ENCODE measurements at regions not wholly inside any gene's neighbourhood (a gene's known extent, or its start where the extent isn't known, plus 50 kb on each side); places are given as distances from the start of the nearest gene placed in this dataset.
"Not testable (repeated sequence)": the region's sequence is repeated elsewhere in the genome, so short reads cannot be mapped to it uniquely, and the experiment has no call there.

DNA sequence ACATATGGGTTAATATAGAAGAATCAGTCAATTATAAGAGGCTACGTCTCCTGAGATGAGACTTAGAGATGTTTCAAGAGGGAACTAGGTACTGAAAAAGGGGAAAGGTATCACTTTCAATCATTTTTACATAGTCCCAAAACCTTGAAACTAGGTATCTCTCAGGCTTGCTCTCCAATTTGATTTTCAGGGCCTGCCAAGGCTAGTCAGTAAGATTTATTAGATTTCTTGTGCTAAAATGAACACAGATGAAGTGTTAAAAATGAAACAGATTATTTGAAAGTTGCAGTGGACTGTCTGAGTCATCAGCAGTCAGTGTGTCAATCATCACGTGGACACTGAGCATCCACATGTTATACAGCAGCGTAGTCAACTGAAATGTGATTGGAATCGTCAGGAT lies 591.1 kb downstream of the DTWD2 start:
- in situ Hi-C loops (cut with MboI; ENCODE audit: low sequenced_read_pairs) = no loop called here

DNA sequence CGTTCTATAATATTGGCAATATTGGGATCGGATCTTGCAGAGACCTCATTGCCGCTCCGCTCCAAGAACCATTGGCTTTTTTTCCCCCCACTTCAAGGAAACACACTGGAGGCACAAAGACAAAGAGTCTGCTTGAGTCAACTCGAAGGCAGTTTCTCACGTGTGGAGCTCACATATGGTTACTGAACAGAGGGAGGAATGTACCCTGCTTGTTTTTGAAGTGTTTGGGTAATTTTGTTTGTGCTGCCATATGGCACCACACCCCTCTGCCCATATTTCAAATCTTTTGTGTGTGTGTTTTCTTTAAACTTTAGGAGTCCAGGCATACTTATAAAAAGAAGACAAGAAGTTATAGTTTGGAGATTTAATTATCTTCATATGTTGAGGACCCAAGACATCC lies 595.9 kb downstream of the DTWD2 start:
- in situ Hi-C loops (cut with MboI; ENCODE audit: low sequenced_read_pairs) = no loop called here

DNA sequence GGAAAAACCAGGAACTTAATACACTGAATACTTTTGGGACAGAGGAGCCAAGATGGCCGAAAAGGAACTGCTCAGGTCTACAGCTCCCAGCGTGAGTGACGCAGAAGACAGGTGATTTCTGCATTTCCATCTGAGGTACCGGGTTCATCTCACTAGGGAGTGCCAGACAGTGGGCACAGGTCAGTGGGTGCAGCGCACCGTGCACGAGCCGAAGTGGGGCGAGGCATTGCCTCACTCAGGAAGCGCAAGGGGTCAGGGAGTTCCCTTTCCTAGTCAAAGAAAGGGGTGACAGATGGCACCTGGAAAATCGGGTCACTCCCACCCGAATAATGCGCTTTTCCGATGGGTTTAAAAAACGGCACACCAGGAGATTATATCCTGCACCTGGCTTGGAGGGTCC lies 605.4 kb downstream of the DTWD2 start:
- in situ Hi-C loops (cut with MboI; ENCODE audit: low sequenced_read_pairs) = not testable (repeated sequence)

DNA sequence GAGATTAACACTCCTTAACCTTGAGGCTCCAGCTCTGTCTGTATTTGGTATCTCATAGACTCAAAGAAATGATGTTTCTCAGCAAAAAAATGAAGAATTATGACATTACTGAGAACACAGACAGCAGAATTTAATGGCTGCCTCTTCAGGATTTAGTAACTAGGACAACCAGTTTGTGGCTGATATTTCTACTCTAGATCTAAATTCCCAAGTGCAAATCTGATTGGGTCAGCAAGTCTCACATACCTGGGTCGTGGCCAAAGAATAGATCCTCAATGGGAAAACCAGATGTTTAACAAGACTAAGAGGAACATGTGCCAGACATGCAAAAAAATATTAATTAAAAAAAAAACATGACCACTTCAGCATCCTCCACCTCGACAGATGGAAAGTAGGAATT lies 608.9 kb downstream of the DTWD2 start:
- in situ Hi-C loops (cut with MboI; ENCODE audit: low sequenced_read_pairs) = no loop called here

DNA sequence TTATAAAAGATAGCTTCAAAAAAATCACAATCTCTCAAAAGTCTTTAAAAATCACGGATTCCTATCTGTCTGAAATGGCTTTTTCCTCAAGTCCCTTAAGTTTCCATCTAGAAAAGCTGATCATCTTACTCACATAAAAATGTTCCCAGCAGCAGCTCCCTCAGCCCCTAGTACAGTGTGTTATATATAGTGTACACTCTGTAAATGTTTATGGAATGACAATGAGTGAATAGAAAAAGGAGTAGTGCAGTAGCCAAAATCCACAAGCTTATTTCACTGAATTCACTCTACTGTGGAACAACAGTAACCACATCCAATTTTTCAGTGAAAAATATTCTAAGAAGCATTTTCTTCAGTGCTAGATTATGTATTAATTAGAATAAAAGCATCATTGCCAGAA lies 609.4 kb downstream of the DTWD2 start:
- in situ Hi-C loops (cut with MboI; ENCODE audit: low sequenced_read_pairs) = no loop called here

DNA sequence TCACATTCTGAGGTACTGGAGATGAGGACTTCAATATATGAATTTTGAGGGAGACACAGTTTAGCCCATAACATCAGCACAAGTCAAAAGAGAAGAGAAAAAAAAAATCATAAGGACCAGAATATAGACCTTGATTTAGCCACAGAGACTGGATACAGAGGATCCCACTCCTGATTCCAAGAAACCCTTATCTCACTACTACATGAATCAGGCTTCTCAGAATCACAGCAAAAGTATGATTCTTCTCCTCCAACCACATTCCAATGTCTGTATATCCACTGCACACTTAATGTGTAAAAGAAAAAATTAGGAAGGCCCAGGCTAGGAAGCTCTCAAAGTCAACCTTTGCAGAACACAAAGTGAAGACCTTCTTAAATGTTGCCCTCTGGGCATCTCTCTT lies 610.9 kb downstream of the DTWD2 start:
- in situ Hi-C loops (cut with MboI; ENCODE audit: low sequenced_read_pairs) = no loop called here

DNA sequence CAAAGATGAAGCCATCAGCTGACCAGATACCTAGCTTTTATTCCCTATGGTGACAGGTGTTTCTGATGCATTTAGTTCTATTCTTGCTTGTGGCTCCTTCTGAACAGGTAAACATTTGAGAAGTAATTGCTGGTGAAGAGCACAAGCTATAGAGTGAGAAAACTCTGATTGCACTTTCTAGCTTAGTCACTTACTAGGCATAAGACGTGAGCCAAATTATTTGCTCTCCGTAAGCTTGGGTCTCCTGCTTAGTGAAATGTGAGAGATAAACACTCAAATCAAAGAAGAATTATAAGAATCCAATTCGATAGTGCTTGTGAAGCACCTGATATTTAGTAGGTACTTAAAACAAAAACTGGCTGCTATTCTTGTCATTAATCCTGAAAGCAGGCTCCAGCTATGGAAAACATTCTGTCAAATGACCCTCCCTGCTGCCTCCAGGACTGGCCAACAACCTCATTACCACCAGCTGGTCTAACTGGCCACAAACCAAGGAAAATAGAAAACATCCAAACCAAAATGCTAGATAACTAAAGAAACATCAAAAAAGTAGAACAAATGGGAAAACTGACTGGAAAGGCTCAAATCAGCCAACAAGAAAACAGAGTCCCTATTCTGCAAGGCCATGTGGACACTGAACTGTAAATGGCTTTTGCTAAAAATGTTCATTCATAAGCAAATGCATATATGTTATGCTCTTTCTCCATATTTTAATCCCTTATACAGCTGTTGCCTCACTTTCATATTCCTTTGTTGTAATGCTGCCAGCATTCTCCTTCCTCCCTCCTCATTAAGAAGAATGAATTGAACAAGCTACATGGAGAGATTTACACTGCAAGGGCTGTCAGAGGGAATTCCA lies 616.1 kb downstream of the DTWD2 start:
- in situ Hi-C loops (cut with MboI; ENCODE audit: low sequenced_read_pairs) = no loop called here

DNA sequence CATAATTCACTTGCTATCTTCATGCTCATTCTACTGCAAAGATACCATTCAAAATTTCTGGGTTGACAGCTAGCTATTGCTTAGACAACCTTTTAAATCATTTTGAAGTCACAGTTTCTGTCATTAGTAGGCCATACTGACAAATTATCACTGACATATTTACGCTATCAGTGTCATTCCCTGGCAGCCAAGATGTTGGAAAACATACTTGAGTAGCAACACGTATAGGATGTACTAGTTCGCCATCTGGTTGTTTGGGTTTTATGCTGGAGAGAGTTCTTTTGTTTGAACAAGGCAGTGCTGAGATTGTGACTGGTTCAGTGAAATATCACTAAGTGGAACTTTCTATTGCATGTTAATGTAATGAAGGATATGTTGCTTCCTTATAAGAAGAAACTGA lies 621.9 kb downstream of the DTWD2 start:
- in situ Hi-C loops (cut with MboI; ENCODE audit: low sequenced_read_pairs) = no loop called here

DNA sequence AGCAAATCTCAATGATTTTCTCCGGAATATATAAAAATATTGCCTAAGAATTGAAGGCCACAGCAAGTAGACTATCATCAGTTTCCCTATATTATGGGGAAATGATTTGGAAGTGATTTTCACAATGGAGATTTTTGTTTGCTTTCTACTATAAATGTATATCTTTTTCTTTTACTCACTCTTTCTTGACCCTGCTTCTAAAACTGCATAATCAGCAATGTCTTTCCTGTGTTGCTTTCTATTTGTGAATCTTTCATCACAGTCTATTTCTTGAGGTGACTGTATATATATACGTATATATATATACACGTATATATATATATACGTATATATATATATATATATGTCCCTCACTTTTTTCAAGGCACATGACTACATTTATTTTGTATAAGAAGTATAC lies 622.6 kb downstream of the DTWD2 start:
- in situ Hi-C loops (cut with MboI; ENCODE audit: low sequenced_read_pairs) = no loop called here

DNA sequence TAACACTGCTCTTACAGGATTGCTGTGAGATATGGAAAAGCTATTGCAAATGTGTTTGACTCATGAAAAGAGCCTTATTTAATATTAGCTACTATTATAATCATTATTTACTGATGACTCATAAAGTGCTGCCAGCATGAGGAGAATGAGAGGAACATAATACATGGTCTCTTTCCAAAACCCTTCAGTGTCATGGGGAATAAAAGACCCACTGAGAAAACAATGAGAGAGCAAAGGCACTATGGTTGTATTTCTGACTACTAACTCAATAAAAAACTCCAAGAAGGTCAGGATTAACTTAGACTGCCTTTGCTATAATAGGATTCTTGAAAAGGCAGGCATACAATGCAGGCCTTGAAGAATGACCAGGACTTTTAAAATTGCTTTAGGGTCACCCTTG lies 633.5 kb downstream of the DTWD2 start:
- in situ Hi-C loops (cut with MboI; ENCODE audit: low sequenced_read_pairs) = no loop called here

DNA sequence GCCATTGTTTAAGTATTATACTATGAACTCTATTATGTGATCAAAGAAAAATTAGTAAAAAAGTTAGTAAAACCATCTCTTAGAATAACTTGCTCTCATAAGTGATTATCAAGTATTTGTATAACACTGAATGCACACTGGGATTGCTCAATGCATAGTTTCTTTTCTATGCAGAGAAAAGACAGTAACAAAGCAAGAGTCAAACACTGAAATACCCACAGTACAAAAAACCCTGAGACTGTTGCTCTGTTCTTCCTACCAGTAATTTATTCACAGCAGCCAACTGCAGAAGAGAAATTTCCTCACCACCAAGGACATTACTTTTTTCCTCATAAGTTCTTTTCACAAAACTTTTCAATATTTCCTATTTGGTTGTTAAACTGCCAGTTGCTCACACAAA lies 634.4 kb downstream of the DTWD2 start:
- in situ Hi-C loops (cut with MboI; ENCODE audit: low sequenced_read_pairs) = no loop called here

DNA sequence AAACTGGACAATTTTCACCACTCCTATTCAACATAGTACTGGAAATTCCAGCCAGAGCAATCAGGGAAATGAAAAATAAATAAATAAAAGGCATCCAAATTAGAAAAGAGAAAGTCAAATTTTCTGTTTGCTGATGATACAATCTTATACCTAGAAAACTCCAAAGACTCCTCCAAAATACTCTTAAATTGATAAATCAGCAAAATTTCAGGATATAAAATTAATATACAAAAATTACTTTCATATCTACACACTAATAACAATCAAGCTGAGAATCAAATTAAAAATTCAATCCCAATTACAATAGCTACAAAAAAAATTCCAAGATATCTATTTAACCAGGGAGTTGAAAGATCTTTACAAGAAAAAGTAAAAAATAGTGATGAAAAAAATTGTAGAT lies 651.9 kb downstream of the DTWD2 start:
- in situ Hi-C loops (cut with MboI; ENCODE audit: low sequenced_read_pairs) = no loop called here

DNA sequence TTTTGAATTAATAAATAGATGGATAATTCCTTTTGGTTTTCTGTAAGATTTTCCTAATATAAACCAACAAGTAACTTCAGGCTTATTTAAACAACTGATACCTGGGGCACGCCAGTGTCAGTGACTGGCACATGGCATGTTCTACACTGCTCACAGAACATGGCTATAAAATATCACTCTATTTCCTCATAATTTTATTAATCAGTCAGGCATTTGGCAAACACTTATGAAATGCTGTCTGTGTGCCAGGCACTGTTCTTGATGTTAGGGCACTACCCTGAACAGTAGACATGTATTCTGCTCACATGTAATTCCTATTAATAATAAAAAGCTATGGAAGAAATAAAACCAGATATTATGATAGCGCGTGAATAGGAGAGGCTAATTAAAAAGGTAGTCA lies 661.0 kb downstream of the DTWD2 start:
- in situ Hi-C loops (cut with MboI; ENCODE audit: low sequenced_read_pairs) = no loop called here

DNA sequence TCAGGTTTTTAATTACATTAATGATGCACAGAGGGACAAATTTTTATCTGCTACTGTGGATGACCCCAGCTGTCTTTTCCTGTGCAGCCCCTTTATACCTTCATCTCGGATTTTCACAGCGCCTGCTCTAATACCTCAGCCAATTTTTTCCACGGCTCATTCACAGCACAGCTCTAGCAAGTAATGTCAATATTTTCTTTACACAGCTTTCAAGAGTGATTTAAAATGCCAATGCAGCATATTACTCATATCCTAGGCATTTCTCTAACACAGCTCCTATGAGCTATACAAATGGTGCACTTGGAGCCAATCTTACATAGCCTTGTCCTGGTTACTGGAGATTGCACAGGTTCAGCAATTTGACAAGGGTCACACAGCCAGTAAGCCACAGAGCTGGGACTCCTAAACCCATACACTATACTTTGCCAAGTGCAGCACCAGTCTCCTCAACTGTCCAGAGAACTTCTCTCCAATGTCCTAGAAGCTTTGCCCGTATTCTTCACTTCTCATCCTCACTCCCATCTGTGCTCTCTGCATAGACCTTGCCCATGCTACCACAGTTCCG lies 661.8 kb downstream of the DTWD2 start:
- in situ Hi-C loops (cut with MboI; ENCODE audit: low sequenced_read_pairs) = no loop called here

DNA sequence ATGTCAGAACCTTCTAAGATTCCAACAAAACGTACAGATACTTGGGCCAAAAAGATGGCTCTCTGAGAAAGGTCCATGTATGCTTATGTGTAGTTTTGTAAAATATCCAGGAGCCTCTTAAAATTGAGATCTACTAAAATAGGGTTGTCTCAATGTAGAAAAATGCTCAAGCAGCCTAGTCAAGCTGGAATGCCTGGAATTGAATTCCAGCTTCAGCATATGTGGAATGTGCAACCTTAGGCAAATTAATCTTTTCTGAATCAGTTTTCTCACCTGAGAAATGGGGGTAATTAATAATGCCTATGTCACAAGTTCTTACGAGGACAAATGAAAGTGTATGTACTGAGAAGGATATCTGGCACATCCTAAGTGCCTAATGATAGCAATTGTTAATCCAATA lies 662.4 kb downstream of the DTWD2 start:
- in situ Hi-C loops (cut with MboI; ENCODE audit: low sequenced_read_pairs) = no loop called here

DNA sequence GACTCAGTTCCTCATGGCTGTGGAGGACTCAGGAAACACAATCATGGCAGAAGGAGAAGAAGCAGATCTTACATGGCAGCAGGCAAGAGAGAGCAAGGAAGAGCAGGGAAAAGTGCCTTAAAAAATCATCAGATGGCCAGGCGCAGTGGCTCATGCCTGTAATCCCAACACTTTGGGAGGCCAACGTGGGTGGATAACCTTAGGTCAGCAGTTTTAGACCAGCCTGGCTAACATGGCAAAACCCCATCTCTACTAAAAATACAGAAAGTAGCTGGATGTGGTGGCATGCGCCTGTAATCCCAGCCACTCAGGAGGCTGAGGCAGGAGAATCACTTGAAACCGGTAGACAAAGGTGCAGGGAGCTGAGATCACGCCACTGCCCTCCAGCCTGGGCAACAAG lies 664.6 kb downstream of the DTWD2 start:
- in situ Hi-C loops (cut with MboI; ENCODE audit: low sequenced_read_pairs) = not testable (repeated sequence)

DNA sequence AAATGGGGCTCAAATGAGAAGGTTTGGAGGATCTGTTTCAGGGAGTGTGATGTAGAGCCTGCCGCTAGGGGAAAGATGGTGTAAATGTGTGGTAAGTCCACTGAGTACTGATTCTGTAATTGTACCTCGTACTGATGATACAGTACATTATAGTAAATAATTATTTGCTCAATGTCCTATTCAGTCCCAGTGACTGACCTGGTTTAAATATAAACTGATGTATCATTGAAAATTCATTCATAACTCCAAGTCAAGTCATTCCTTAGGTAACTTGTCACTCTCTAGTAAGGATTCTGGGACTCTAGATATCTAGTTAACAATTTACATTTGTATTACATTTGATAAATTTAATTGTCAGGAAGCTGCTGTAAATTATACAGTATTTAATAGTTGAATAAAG lies 667.3 kb downstream of the DTWD2 start:
- in situ Hi-C loops (cut with MboI; ENCODE audit: low sequenced_read_pairs) = no loop called here

DNA sequence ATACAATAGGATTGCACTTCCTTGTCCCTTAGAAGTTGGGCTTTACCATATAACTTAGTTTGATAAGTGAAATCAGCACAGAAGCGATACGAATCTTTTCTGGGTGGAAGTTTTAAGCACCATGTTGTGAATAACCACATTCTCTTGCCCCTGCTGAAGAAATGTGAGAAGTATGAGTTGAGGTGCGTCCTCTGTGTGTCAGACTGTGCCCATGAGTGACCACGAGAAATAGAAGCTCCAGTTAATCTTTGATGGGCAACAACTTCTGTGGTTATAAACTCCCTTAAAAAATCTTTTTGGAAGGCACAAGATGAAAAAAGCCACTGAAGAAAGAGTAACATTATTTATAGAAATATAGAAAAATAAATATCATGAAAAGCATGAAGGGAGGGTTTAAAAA lies 668.2 kb downstream of the DTWD2 start:
- in situ Hi-C loops (cut with MboI; ENCODE audit: low sequenced_read_pairs) = no loop called here

DNA sequence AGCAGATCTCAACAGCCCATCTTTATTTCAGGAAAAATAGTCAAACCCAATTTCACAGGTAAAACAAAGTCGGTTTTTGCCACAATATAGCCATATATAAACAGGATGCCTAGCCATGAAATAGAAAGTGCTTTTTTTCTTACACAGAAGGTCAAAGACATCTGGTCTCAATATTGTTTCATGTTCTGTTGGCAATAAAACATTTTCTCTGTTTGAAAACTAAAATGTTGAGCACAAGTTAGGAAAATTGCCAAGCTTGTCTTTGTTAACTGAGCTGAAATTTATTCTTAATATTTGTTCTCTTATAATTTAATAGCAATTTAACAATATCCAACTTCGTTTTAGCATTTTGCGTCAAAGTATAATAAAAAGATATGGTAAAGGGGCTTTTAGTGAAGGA lies 673.4 kb downstream of the DTWD2 start:
- in situ Hi-C loops (cut with MboI; ENCODE audit: low sequenced_read_pairs) = no loop called here

DNA sequence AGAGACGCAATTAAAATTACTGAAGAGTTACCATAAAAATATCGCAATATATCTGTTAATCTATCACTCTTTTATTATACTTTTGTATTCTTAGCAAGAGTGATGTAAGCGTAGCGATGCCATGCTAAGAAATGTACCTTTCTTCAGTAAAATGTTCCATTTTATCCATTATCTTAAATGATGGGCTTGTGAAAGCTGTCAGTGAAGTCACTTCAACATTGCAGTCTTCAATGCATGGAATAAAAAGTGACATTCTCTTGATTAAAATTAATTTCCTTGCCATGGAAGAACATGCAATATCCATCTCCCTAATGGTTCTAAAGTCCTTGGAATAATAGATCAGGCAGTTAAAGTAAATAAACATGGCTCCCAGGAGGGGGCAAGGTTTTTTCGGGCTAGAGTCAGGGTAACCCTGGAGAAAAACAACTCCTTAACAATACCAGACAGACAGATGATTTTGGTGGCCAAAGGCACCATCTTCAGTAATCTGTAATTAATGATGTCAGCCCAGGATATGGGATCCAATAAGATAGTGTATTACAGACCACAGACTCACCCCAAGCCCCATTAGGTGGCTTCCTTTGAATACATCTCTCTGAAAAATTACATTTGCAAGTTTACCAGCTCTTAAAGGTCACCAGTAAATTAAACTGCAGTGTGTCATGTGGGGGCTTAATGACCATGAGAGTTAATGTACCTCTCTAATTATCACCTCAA lies 677.1 kb downstream of the DTWD2 start:
- in situ Hi-C loops (cut with MboI; ENCODE audit: low sequenced_read_pairs) = no loop called here

DNA sequence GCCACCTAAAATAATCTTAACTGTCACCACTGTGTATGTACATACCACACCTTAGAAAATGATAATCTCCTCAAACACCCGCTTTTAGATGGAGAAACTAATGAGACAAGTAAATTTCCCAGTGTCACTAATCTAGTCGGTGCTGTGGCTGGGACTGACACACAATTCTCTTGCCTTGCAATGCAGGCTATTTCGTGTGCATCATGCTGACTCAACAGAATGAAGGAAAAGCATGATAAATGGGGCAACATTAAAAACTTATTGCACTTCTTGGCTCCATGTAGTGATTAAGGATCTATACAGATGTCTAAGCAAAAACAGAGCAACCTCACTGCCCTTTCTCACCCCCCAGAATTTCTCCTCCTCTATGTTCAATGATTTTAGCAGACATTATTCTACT lies 677.9 kb downstream of the DTWD2 start:
- in situ Hi-C loops (cut with MboI; ENCODE audit: low sequenced_read_pairs) = no loop called here

DNA sequence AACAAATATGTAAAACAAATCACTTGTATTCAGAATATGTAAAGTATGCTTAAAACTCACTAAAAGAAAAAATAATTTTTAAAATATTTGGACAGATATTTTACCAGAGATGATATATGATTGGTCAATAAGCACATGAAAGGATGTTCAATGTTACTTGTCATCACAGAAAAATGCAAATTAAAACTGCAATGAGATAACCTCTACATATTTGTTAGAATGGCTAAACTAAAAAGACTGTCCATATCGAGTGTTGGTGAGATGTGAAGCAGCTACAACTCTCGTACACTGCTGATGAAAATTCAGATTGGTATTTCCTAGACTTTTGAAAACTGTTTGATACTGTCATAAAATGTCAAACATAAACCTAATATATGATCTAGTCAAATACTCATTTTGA lies 685.1 kb downstream of the DTWD2 start:
- in situ Hi-C loops (cut with MboI; ENCODE audit: low sequenced_read_pairs) = no loop called here
